Hematopoietic multipotent progenitor cell treated with erythropoietin and hydrocortisone succinate and interleukin-3 and kit ligand, for 8 days (in vitro differentiated cells): ENCODE measurements at regions not wholly inside any gene's neighbourhood (a gene's known extent, or its start where the extent isn't known, plus 50 kb on each side); places are given as distances from the start of the nearest gene placed in this dataset.

ENCODE experiments used
- DNase-seq: peaks from one replicate; pipeline ENCODE4 v3.0.0-alpha.2; 2015

- DNase-seq = no peak
These were observed 274.4 kb downstream of the NFKBIZ start for GRCh38 chr3:102123590-102124190.

GRCh38 chr3:102124282-102124681, 275.0 kb downstream of the NFKBIZ start:
- no peak for DNase-seq

GRCh38 chr3:102124704-102125103, 275.4 kb downstream of the NFKBIZ start:
- no peak for DNase-seq

- DNase-seq = no peak
These were observed 276.1 kb downstream of the NFKBIZ start for GRCh38 chr3:102125197-102125993.

- no peak for DNase-seq
These were observed 276.7 kb downstream of the NFKBIZ start for GRCh38 chr3:102125994-102126368.

- no peak for DNase-seq
These were observed 280.7 kb downstream of the NFKBIZ start for GRCh38 chr3:102129760-102130608.

- DNase-seq = no peak
These were observed 283.1 kb downstream of the NFKBIZ start for GRCh38 chr3:102132370-102132769.

GRCh38 chr3:102133376-102133775, 284.1 kb downstream of the NFKBIZ start:
- no peak for DNase-seq

- DNase-seq = no peak
These were observed 286.0 kb downstream of the NFKBIZ start for GRCh38 chr3:102135316-102135715.

GRCh38 chr3:102136183-102136582, 286.9 kb downstream of the NFKBIZ start:
- DNase-seq = no peak

- DNase-seq = no peak
These were observed 290.8 kb downstream of the NFKBIZ start for GRCh38 chr3:102140116-102140515.

GRCh38 chr3:102141096-102141927, 292.0 kb downstream of the NFKBIZ start:
- DNase-seq = no peak

GRCh38 chr3:102141928-102142239, 292.6 kb downstream of the NFKBIZ start:
- no peak for DNase-seq

GRCh38 chr3:102142379-102143060, 292.3 kb upstream of the ZPLD1 start:
- DNase-seq = no peak

GRCh38 chr3:102143536-102143935, 291.3 kb upstream of the ZPLD1 start:
- DNase-seq = no peak

- DNase-seq = no peak
These were observed 290.8 kb upstream of the ZPLD1 start for GRCh38 chr3:102144063-102144462.

GRCh38 chr3:102148598-102149337, 286.0 kb upstream of the ZPLD1 start:
- DNase-seq = no peak

GRCh38 chr3:102151935-102152334, 282.9 kb upstream of the ZPLD1 start:
- no peak for DNase-seq

GRCh38 chr3:102156426-102156825, 278.4 kb upstream of the ZPLD1 start:
- no peak for DNase-seq

- DNase-seq = no peak
These were observed 276.6 kb upstream of the ZPLD1 start for GRCh38 chr3:102158080-102158740.

GRCh38 chr3:102159810-102160451, 274.9 kb upstream of the ZPLD1 start:
- DNase-seq = no peak
